ENCODE measurements at regions not wholly inside any gene's neighbourhood (a gene's known extent, or its start where the extent isn't known, plus 50 kb on each side); places are given as distances from the start of the nearest gene placed in this dataset.

- intact Hi-C loops (cut with micrococcal nuclease), result no loop called here
Observed at GRCh38 chr10:123402656-123403055, 248.5 kb downstream of the BUB3 start.

GRCh38 chr10:123404357-123404756 is 250.2 kb downstream of the BUB3 start:
- intact Hi-C loops (cut with micrococcal nuclease), result no loop called here

GRCh38 chr10:123408660-123409059 is 254.5 kb downstream of the BUB3 start:
- intact Hi-C loops (cut with micrococcal nuclease), result no loop called here

- intact Hi-C loops (cut with micrococcal nuclease), result no loop called here
Observed at GRCh38 chr10:123409426-123409825, 255.2 kb downstream of the BUB3 start.

- intact Hi-C loops (cut with micrococcal nuclease), result no loop called here
Observed at GRCh38 chr10:123409884-123410283, 255.7 kb downstream of the BUB3 start.

- intact Hi-C loops (cut with micrococcal nuclease), result no loop called here
Observed at GRCh38 chr10:123413353-123413752, 252.8 kb upstream of the GPR26 start.

- intact Hi-C loops (cut with micrococcal nuclease), result no loop called here
Observed at GRCh38 chr10:123415523-123415922, 250.6 kb upstream of the GPR26 start.

GRCh38 chr10:123417414-123417813 is 248.7 kb upstream of the GPR26 start:
- intact Hi-C loops (cut with micrococcal nuclease), result no loop called here

- intact Hi-C loops (cut with micrococcal nuclease), result no loop called here
Observed at GRCh38 chr10:123421461-123421860, 244.7 kb upstream of the GPR26 start.

GRCh38 chr10:123422261-123422660 is 243.9 kb upstream of the GPR26 start:
- intact Hi-C loops (cut with micrococcal nuclease), result no loop called here

GRCh38 chr10:123424537-123424936 is 241.6 kb upstream of the GPR26 start:
- intact Hi-C loops (cut with micrococcal nuclease), result no loop called here

GRCh38 chr10:123425680-123426079 is 240.5 kb upstream of the GPR26 start:
- intact Hi-C loops (cut with micrococcal nuclease), result no loop called here

- intact Hi-C loops (cut with micrococcal nuclease), result no loop called here
Observed at GRCh38 chr10:123427165-123427786, 238.9 kb upstream of the GPR26 start.

- intact Hi-C loops (cut with micrococcal nuclease), result no loop called here
Observed at GRCh38 chr10:123428391-123428790, 237.8 kb upstream of the GPR26 start.

GRCh38 chr10:123429706-123430221 is 236.4 kb upstream of the GPR26 start:
- intact Hi-C loops (cut with micrococcal nuclease), result no loop called here

GRCh38 chr10:123433539-123433938 is 232.6 kb upstream of the GPR26 start:
- intact Hi-C loops (cut with micrococcal nuclease), result no loop called here

- intact Hi-C loops (cut with micrococcal nuclease), result no loop called here
Observed at GRCh38 chr10:123434435-123435039, 231.6 kb upstream of the GPR26 start.

GRCh38 chr10:123442901-123443300 is 223.3 kb upstream of the GPR26 start:
- intact Hi-C loops (cut with micrococcal nuclease), result no loop called here

GRCh38 chr10:123443924-123444323 is 222.2 kb upstream of the GPR26 start:
- intact Hi-C loops (cut with micrococcal nuclease), result no loop called here

GRCh38 chr10:123445261-123445775 is 220.8 kb upstream of the GPR26 start:
- intact Hi-C loops (cut with micrococcal nuclease), result no loop called here

GRCh38 chr10:123446449-123447156 is 219.6 kb upstream of the GPR26 start:
- intact Hi-C loops (cut with micrococcal nuclease), result no loop called here

- intact Hi-C loops (cut with micrococcal nuclease), result no loop called here
Observed at GRCh38 chr10:123449234-123449962, 216.8 kb upstream of the GPR26 start.

Measured in T-helper 1 cell treated with Interleukin-12 subunit alpha and Interleukin-12 subunit beta and Interleukin-4 antibody, amounts not matched to agents 30 ng/mL and 1 ng/mL, for 36 hours (primary cell).